Neural cell (in vitro differentiated cells): ENCODE measurements at regions not wholly inside any gene's neighbourhood (a gene's known extent, or its start where the extent isn't known, plus 50 kb on each side); places are given as distances from the start of the nearest gene placed in this dataset.

ENCODE experiments used
- EZH2 ChIP-seq: fragments of 200-600, 300-800 bp; shearing (Covaris generic), sonication (generic); IDR thresholded peaks from 2 replicates; pipeline ENCODE4 v1.6.1; 2014; ENCODE audit warnings: antibody characterized with exemption, low read length, borderline replicate concordance, mild to moderate bottlenecking; ENCODE audit not compliant: insufficient read depth, poor library complexity, severe bottlenecking
- MXI1 ChIP-seq: fragments of 450-650 bp; conservative IDR thresholded peaks from 2 replicates; pipeline ENCODE4 v1.6.1; 2014; ENCODE audit warnings: antibody characterized with exemption, mild to moderate bottlenecking; ENCODE audit not compliant: poor library complexity, severe bottlenecking
- POLR2AphosphoS5 ChIP-seq: IDR thresholded peaks from 2 replicates; pipeline ENCODE4 v1.6.1; 2012
- TAF1 ChIP-seq: IDR thresholded peaks from 2 replicates; pipeline ENCODE4 v1.6.1; 2012; ENCODE audit warnings: low read depth
- TF ChIP-seq, protein P1 (sequence below): fragments of 450-650 bp; IDR thresholded peaks from 2 replicates; pipeline ENCODE4 v1.5.1; 2014; ENCODE audit warnings: antibody characterized with exemption, mild to moderate bottlenecking, moderate library complexity; ENCODE audit not compliant: poor library complexity, severe bottlenecking
- TF ChIP-seq, protein P2 (sequence below): IDR thresholded peaks from 2 replicates; pipeline ENCODE4 v1.6.1; 2012; ENCODE audit warnings: borderline replicate concordance

DNA sequence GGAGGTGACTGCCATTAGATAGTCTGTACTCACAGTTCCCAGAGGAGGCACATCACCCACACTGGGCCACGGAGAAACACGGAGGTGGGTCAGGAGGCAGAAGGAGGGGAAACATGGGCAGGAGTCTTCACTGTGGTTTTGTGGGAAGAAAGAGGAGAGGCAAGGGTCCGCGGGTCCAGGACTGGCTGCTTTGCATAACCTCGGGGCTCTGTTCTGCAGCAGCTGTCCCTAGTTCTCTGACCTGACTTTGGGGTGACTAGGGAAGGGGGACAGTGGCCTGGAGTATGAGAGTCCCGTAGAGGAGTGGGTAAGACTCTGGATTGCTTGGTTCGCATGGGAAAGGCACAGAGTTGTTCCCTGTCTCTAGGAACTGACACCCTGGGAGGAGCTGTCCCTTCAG, 238.3 kb upstream of the RAB6C start:
- no peak for TF ChIP-seq EZH2
- TF ChIP-seq, protein P1, sequence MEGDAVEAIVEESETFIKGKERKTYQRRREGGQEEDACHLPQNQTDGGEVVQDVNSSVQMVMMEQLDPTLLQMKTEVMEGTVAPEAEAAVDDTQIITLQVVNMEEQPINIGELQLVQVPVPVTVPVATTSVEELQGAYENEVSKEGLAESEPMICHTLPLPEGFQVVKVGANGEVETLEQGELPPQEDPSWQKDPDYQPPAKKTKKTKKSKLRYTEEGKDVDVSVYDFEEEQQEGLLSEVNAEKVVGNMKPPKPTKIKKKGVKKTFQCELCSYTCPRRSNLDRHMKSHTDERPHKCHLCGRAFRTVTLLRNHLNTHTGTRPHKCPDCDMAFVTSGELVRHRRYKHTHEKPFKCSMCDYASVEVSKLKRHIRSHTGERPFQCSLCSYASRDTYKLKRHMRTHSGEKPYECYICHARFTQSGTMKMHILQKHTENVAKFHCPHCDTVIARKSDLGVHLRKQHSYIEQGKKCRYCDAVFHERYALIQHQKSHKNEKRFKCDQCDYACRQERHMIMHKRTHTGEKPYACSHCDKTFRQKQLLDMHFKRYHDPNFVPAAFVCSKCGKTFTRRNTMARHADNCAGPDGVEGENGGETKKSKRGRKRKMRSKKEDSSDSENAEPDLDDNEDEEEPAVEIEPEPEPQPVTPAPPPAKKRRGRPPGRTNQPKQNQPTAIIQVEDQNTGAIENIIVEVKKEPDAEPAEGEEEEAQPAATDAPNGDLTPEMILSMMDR = no peak
- TF ChIP-seq TAF1 = no peak
- no peak for TF ChIP-seq POLR2AphosphoS5
- no peak for TF ChIP-seq MXI1
- TF ChIP-seq, protein P2, sequence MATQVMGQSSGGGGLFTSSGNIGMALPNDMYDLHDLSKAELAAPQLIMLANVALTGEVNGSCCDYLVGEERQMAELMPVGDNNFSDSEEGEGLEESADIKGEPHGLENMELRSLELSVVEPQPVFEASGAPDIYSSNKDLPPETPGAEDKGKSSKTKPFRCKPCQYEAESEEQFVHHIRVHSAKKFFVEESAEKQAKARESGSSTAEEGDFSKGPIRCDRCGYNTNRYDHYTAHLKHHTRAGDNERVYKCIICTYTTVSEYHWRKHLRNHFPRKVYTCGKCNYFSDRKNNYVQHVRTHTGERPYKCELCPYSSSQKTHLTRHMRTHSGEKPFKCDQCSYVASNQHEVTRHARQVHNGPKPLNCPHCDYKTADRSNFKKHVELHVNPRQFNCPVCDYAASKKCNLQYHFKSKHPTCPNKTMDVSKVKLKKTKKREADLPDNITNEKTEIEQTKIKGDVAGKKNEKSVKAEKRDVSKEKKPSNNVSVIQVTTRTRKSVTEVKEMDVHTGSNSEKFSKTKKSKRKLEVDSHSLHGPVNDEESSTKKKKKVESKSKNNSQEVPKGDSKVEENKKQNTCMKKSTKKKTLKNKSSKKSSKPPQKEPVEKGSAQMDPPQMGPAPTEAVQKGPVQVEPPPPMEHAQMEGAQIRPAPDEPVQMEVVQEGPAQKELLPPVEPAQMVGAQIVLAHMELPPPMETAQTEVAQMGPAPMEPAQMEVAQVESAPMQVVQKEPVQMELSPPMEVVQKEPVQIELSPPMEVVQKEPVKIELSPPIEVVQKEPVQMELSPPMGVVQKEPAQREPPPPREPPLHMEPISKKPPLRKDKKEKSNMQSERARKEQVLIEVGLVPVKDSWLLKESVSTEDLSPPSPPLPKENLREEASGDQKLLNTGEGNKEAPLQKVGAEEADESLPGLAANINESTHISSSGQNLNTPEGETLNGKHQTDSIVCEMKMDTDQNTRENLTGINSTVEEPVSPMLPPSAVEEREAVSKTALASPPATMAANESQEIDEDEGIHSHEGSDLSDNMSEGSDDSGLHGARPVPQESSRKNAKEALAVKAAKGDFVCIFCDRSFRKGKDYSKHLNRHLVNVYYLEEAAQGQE = no peak
